Epithelial cell of prostate (primary cell): ENCODE measurements at regions not wholly inside any gene's neighbourhood (a gene's known extent, or its start where the extent isn't known, plus 50 kb on each side); places are given as distances from the start of the nearest gene placed in this dataset.
"Not testable (repeated sequence)": the region's sequence is repeated elsewhere in the genome, so short reads cannot be mapped to it uniquely, and the experiment has no call there.

Experiments used
- DNase-seq: peaks from one replicate; pipeline ENCODE4 v3.0.0-alpha.2; 2011; ENCODE audit warnings: low read depth, low spot score
- H3K27ac ChIP-seq: fragments of 450-650 bp; 2 replicates; pipeline ENCODE4 v1.5.1; 2017; ENCODE audit warnings: mild to moderate bottlenecking

DNA sequence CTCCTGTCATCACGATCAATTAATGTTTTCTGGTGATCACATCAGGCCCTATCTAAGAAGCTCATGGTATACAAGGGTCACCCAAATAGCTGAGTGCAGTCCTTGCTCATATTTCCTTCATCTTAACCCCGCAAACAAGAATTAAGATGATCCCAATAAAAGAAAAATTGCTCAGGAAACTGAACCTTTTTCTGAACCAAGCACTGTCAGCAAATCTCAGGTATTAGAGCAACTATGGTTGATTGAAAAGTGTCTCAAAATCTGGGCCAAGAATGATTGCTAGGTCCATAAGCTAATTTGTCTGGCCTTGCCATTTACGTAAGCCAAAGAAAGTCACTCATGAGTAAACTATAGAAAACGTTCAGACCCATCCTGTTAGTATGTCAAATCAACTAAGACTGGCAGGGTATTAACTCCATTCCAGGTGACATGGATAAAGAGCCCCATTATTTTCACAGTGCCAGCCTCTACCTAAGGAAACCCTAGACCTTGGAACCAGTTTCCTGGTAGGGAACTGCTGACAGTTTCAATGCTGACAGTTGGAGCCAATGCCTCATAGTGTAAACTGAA lies 209.3 kb downstream of the DEPDC1B start:
- H3K27ac ChIP-seq = peak overlapping the region; percentile 86
- no peak for DNase-seq

GRCh38 chr5:60489856-60490255 lies 210.1 kb downstream of the DEPDC1B start:
- no peak for DNase-seq
- H3K27ac ChIP-seq = peak overlapping the region; percentile 86

- no peak for DNase-seq
- peak overlapping the region; percentile 86 for H3K27ac ChIP-seq
Observed at GRCh38 chr5:60489377-60489776, 210.6 kb downstream of the DEPDC1B start.

GRCh38 chr5:60488466-60489130 lies 211.4 kb downstream of the DEPDC1B start:
- DNase-seq = no peak
- peak overlapping the region; percentile 86 for H3K27ac ChIP-seq

DNA sequence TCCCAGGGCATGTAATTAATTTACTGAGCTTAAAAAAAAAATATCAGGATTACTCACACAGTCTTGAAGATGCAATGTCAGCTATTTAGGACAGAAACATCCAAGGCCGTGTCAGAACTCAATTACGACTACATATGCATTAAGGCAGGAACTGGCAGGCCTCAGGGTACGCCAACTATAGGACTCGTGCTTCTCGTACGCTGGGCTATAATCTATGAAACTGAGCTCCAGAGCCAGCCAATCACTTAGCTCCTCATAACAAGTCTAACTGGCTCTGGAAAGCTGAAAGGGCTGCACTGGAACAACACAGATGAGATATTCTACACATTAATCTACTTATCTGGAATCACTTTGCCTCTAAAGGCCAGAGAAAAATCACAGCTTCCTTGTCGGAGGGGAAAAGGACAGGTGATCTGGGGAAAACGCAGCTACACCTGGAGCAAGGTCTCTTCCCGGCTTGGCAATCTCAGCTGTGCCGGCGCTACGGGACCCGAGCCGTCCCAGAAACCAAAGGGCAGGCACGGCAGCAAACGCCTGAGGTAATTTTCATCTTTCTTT lies 212.0 kb downstream of the DEPDC1B start:
- peak overlapping the region; percentile 86 for H3K27ac ChIP-seq
- peak; percentile 55 for DNase-seq

GRCh38 chr5:60487476-60487875 lies 212.5 kb downstream of the DEPDC1B start:
- H3K27ac ChIP-seq = peak overlapping the region; percentile 86
- DNase-seq = no peak

DNA sequence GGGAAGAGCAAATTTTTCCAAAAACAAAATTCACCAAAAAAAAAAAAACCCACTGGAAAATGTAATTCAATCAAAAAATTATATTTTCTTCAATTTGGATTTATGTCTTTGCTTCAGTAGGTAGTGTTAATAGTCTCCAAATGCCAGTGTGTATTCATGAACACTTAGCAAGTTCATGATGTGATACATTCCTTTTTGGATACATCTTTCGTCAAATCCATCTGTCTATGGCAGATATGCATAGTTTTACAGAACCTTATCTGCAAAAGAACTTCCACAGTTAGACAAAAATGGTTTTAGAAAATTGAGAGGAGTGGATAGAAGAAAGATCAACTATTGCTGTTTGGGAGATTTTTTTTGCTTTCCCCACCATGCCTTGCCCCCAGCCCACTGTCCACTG lies 214.6 kb downstream of the DEPDC1B start:
- H3K27ac ChIP-seq = no peak overlapping the region

GRCh38 chr5:60483050-60483449 lies 216.9 kb downstream of the DEPDC1B start:
- no peak for DNase-seq
- H3K27ac ChIP-seq = peak overlapping the region; percentile 64

More for the DNA sequence above, 214.6 kb downstream of the DEPDC1B start:
- DNase-seq = no peak

DNA sequence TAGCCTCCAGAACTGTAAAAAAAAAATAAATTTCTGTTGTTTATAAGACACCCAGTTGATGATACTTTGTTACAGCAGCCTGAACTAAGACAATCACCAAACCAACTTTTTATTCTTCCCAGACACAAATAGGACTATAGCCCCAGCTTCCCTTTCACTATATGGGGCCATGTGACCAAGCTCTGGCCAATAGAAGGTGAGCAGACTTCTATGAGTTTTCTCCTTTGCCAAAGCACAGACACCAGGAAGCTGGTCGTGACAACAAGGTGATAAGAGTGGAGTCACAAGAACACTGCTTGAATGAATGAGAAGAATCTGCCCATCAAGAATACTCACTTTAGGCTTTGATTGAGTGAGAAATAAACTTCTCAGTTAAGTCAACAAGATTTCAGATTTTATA lies 217.7 kb downstream of the DEPDC1B start:
- no peak for DNase-seq
- H3K27ac ChIP-seq = peak overlapping the region; percentile 64

DNA sequence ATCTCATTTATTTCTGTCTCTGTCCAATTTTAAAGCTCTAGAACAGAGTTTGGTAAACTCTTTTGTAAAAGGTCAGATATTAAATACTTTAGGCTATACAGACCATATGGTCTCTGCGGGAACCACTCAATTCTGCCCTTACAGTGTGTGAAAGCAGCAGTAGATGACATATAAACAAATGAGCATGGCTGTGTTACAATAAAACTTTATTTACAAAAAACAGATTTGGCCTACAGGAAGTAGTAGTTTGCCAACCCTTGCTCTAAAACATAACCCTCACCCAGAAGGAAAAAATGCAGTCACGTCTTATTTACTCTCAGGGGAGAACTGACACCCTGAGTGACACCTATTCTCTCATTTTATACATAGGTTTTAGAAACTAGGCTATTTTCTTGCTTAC lies 220.4 kb downstream of the DEPDC1B start:
- DNase-seq = no peak
- H3K27ac ChIP-seq = no peak overlapping the region

GRCh38 chr5:60477849-60478248 lies 222.1 kb downstream of the DEPDC1B start:
- DNase-seq = no peak
- H3K27ac ChIP-seq = no peak overlapping the region

DNA sequence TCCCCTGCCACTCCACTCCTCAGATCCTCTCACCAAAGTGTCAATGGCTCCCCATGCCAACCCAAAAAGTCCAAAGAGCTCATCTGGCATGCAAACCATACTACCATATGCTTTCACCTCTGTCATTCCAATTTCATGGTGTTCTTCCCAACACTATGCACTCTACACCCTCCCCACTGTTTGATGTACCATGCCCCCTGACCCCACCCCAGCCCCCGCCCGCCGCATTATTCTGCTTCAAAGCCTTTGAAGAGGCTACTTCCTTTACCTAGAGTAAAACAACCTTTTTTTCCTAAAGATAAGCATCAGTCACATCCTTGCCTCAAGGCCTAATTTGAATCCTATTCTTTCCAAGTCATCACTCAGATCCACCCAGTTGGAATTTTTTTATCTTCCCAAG lies 226.3 kb downstream of the DEPDC1B start:
- DNase-seq = no peak
- H3K27ac ChIP-seq = no peak overlapping the region

DNA sequence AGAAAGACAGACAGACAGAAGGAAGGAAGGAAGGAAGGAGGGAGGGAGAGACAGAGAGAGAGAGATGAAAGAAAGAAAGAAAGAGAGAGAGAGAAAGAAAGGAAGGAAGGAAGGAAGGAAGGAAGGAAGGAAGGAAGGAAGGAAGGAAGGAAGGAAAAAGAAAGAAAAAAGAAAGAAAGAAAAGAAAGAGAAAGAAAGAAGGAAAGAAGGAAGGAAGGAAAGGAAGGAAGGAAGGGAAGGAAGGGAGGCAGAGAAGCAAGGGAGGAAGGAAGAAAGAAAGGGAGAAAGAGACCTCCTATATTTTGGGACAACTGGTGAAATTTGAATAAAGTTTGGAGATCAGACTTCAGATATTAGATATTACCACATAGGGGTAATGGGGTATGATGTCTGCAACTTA lies 226.9 kb downstream of the DEPDC1B start:
- not testable (repeated sequence) for DNase-seq, H3K27ac ChIP-seq

- H3K27ac ChIP-seq = no peak overlapping the region
- no peak for DNase-seq
Observed at GRCh38 chr5:60470881-60471280, 229.1 kb downstream of the DEPDC1B start.

DNA sequence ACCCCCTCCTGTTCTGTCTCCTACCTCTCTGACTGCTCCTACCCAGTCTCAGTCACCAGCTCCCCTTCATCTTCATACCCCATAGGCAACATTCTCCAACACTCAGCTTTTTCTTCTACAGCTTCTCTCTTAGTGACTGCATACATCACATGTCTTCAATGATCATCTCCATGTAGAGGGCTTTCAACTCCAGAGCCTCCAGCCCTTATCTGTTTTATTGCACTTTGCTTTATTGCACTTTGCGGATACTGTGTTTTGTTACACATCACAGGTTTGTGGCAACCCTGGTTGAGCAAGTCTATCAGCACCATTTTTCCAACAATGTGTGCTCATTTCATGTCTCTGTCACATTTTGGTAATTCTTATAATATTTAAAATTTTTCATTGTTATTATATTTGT lies 230.7 kb downstream of the DEPDC1B start:
- no peak for DNase-seq
- no peak overlapping the region for H3K27ac ChIP-seq

- H3K27ac ChIP-seq = no peak overlapping the region
- no peak for DNase-seq
Observed at GRCh38 chr5:60463179-60463868, 236.6 kb downstream of the DEPDC1B start.

GRCh38 chr5:60458666-60459065 lies 241.3 kb downstream of the DEPDC1B start:
- H3K27ac ChIP-seq = no peak overlapping the region
- DNase-seq = no peak

DNA sequence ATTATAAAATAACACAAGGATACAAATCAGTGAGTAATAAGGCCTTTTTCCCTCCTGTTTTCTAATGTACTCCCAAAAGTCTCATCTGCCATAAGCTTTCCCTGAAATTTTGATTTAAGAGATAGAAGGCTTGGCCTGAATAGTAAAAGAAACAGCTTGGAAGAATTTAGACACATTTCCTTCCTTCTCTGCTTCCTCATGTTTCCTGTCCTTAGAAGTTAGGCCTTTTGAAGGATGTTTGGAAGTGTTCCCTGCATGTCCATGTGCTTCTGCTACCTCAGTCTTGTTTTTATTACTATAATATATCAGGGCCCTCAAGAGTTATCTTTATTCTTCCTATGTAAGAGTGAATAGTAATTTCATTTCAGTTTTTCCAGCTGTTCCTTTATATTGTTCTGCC lies 242.7 kb downstream of the DEPDC1B start:
- no peak overlapping the region for H3K27ac ChIP-seq

DNA sequence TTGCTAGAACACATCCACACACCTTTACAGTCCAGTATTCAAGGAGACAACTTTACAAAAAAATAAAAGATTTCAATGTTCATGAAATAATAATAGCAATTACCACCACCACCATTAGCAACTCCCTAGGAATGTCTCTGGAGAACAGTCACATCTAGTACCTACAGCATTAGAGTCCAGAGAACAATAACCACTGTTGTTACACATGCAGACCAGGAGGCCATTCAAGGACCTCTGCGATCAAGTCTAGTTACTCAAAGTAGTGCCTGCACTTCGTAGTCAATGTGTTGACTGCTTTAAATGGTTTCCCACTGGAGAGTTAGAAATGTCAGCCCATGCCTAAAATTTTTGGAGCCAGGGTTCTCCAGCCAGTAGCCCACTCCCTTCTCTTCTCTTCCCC lies 244.4 kb downstream of the DEPDC1B start:
- no peak overlapping the region for H3K27ac ChIP-seq
- DNase-seq = no peak

More for the DNA sequence above, 242.7 kb downstream of the DEPDC1B start:
- no peak for DNase-seq

DNA sequence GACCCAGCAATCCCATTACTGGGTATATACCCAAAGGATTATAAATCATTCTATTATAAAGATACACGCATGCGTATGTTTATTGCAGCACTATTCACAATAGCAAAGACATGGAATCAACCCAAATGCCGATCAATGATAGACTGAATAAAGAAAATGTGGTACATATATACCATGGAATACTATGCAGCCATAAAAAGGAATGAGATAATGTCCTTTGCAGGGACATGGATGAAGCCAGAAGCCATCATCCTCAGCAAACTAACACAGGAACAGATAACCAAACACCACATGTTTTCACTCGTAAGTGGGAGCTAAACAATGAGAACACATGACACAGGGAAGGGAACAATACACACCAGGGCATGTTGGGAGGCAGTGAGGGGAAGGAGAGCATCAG lies 245.7 kb downstream of the DEPDC1B start:
- not testable (repeated sequence) for DNase-seq, H3K27ac ChIP-seq
